COR-L47 (cell line): ENCODE measurements at regions not wholly inside any gene's neighbourhood (a gene's known extent, or its start where the extent isn't known, plus 50 kb on each side); places are given as distances from the start of the nearest gene placed in this dataset.
"Not testable (repeated sequence)": the region's sequence is repeated elsewhere in the genome, so short reads cannot be mapped to it uniquely, and the experiment has no call there.

ENCODE experiments used
- DNase-seq: peaks from one replicate; lab custom pipeline; 2025; lab: John Stamatoyannopoulos, UW

GRCh38 chr4:60656171-60656570 lies 544.0 kb upstream of the ADGRL3 start:
- no peak for DNase-seq

DNA sequence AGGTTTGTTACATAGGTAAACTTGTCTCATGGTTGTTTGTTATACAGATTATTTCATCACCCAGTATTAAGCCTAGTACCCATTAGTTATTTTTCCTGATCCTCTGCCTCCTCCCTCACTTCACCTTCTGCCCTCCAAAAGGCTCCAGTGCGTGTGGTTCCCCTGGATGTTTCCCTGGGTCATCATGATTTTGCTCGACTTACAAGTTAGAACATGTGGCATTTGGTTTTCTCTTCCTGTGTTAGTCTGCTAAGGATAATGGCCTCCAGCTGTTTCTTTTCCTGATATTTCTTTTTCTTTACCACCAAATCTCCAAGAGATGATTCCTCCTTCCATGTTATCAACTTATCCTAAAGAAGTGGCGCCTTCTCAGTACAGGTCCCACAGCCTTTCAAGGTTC lies 543.1 kb upstream of the ADGRL3 start:
- no peak for DNase-seq

GRCh38 chr4:60657807-60658206 lies 542.3 kb upstream of the ADGRL3 start:
- no peak for DNase-seq

DNA sequence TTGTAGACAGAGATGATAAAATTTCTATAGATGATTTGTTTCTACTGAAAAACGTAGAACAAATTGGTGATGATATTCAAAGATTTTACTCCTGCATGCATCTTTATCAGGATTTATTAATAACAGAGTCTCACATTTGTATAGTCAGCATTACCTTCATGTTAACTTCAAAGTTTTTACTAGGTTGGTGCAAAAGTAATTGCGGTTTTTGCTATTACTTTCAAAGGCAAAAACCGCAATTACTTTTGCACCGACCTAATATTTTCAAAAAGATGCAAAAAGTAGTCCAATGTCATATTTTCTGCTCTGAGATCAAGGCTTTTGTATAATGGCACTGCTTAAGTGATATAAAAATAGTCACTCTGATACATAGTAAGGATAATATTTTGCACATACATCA lies 536.4 kb upstream of the ADGRL3 start:
- DNase-seq = no peak

GRCh38 chr4:60682901-60683300 lies 517.2 kb upstream of the ADGRL3 start:
- DNase-seq = no peak

- DNase-seq = no peak
Observed at GRCh38 chr4:60683357-60683756, 516.8 kb upstream of the ADGRL3 start.

GRCh38 chr4:60683973-60684372 lies 516.2 kb upstream of the ADGRL3 start:
- DNase-seq = no peak

- not testable (repeated sequence) for DNase-seq
Observed at GRCh38 chr4:60696062-60696461, 504.1 kb upstream of the ADGRL3 start.

DNA sequence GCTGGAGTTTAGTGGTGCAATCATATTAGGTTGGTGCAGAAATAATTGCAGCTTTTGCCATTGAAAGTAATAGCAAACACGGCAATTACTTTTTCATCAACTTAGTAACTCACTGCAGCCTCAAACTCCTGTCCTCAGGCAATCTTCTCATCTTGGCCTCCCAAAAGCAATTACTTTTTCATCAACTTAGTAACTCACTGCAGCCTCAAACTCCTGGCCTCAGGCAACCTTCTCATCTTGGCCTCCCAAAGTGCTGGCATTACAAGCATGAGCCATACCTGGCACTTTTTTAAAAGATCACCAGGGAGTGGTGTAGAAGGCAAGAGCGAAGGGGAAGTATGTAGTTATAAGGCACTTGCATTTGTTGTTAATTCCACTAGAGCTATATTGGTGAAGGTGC lies 491.1 kb upstream of the ADGRL3 start:
- no peak for DNase-seq

- no peak for DNase-seq
Observed at GRCh38 chr4:60718874-60719273, 481.3 kb upstream of the ADGRL3 start.

- DNase-seq = no peak
Observed at GRCh38 chr4:60721685-60722084, 478.4 kb upstream of the ADGRL3 start.

DNA sequence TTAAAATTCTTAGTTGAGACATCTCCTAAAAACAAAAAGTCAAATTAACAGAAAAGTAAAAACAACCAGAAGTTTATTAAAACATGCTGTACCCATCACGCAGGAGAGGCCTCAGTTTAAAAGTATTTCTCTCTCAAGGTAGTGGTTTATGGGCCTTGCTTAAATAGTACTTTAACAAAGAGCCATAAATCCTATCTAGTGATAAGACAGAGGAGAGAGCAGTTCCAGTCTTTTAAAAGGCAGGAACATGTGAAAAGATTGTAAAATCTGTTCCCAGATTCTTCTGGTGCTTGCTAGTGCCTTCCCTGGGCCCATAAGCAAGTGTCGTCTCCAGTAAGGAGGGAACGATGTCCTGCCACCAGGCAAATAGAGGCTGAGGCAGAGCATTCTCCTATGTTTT lies 476.3 kb upstream of the ADGRL3 start:
- DNase-seq = no peak

DNA sequence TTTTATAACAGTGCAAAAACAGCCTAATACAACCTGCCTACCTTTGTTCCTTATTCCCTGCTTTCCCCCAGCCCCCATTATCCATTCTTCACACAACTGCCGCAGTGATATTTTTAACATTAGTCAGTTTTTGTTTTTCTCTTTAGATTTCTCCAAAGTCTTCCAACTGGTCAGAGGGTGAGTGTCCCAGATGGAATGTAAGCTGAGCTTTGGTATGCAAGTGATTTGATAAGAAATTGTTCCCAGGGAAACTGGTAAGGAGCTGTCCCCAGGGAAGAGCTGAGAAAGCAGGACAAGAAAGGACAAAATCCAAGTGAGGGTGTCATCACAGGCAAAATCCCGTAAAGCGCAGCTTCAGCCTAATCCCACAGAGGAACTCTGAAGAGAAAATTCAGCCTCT lies 475.5 kb upstream of the ADGRL3 start:
- DNase-seq = no peak

DNA sequence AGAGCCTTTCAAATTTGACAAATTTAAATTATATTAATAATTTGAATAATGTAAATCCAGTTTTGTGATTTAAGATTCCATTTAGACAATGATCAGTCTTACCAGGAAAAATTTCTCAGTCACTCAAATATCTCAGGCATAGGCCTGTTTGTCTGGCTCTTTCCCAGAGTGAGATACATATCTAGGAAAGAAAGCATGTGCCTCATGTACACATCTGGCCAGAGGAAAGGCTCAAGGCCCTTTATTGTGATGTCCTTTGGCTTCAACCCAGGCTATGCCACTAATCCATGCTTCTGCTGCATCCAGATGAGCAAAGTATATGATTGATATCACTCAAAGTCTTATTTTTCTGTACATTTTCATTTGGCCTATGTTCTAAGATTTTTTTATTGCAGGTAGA lies 473.3 kb upstream of the ADGRL3 start:
- no peak for DNase-seq

- no peak for DNase-seq
Observed at GRCh38 chr4:60729194-60729593, 470.9 kb upstream of the ADGRL3 start.

DNA sequence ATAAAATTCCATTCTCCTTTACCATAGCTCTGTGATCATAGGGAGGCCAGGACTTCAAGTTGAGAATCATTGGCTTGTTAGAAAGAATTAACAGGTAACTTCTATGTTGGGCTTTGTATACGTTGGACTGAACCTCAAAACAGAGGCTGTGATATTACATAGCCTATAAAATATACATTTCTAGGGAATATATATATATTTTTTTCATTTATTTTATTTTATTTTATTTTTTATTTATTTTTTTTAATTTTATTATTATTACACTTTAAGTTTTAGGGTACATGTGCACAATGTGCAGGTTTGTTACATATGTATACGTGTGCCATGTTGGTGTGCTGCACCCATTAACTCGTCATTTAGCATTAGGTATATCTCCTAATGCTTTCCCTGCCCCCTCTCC lies 470.4 kb upstream of the ADGRL3 start:
- not testable (repeated sequence) for DNase-seq

DNA sequence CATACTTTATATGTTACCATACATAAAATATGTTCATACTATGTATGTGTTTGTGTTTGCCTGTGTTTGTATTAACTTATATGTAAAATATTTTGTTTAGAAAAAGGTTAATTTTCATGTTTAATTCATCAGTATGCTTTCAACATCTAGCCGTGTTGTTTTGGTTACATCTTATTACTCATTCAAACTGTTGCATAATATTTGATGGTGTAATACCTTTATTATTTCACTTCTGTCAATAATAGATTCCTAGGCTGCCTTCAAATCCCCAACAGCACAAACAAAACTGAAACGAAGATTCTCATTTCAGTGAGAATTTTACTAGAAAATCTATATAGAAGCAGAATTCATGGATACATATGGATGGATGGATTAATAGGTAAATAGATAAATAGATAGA lies 462.3 kb upstream of the ADGRL3 start:
- no peak for DNase-seq

DNA sequence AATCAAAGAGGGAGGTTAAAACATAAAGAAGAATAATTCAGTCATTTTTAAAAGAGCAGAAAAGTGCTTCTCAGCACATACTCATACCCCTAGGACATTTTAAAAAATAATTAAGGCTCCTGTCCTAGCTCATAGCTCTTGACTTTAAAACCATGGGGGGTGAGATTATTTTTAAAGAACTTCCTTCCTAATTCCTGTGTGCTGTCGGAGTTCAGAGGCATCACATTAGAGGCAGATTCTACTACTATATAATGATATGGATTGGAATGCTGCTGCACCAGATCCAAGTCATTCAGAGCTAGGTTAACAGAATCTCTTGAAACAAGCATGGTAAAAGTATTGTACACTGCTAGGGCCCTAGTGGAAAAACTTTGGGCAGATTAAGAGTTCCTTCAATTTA lies 456.5 kb upstream of the ADGRL3 start:
- no peak for DNase-seq

- DNase-seq = no peak
Observed at GRCh38 chr4:60744767-60745166, 455.4 kb upstream of the ADGRL3 start.

- DNase-seq = no peak
Observed at GRCh38 chr4:60745800-60746571, 454.1 kb upstream of the ADGRL3 start.

DNA sequence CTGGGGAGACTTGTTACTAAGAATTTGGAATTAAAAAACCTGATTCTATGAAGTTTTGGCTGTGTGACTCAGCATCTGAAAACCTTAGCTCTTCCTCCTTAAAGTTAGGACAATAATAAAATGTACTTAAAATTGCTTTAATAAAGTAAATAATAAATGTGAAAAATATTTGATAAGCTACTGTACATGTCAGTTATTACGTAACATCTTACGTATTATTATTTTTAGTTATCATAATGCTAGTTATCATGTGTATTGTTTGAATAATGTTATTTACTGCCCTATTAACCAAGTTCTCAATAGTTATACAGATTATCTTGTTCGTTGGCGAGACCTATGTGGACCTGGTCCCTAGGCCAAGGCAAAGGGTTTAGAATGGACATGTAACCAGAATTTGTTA lies 449.2 kb upstream of the ADGRL3 start:
- no peak for DNase-seq

GRCh38 chr4:60757986-60758680 lies 442.0 kb upstream of the ADGRL3 start:
- DNase-seq = no peak

DNA sequence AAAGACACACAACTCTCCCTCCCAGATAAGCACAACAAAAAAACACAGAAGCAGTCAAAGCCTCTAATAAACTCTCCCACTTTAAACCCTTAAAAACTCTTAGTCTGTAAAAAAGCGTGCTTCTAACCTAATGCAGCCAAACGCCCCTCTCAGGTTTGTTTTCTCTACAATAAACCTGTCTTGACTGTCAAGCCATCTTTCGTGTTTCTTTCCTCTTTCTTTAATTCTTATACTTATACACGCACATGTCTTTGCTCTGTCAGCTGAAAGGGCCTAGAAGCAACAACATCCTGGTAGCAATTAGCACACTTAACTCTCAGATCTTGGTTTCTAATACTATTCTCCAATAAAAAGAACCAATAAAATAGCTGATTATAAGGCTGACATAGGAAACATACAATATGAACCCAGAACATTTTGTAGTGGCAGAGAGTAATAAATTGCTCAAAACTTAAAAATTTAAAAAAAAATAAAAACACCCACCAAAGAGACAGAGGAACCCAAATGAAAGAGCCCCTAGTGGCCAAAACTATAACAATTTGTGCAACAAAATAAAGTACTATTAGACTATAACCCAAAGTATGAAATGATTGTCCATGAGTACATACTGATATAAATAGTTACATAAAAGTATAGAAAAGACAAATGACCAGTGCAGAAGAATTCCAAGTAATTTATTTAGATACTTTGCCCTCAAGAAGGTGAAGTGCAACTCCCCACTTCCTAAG lies 440.4 kb upstream of the ADGRL3 start:
- no peak for DNase-seq
